ENCODE measurements at regions not wholly inside any gene's neighbourhood (a gene's known extent, or its start where the extent isn't known, plus 50 kb on each side); places are given as distances from the start of the nearest gene placed in this dataset.

DNA sequence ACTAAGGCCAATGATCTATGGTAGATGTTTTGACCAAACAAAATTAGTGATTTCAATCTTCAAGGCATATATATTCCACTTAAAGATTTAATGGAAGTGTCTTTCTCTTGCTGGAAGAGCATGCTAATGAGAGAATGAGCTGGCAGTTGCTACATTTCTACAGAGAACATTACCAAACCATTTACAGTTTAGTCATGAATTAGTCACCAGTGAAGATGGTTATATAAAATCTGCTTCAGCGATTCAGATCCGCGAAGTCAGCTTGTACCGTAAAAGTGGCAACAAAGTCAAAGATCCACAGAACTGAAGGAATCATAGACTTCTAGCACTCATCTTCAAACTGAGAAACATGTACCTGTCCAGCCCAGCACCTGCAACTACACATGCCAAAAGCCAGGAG, 156.3 kb downstream of the SLITRK5 start:
- TF ChIP-seq POLR2A (IDR thresholded peaks at IDR 0.05) (no peak), POLR2AphosphoS5 (IDR thresholded peaks at IDR 0.05) (no peak), EP300 (IDR thresholded peaks at IDR 0.05; ENCODE audit: low read depth) (no peak)
